KBM-7 (cell line): ENCODE measurements at regions not wholly inside any gene's neighbourhood (a gene's known extent, or its start where the extent isn't known, plus 50 kb on each side); places are given as distances from the start of the nearest gene placed in this dataset.

Experiments used
- DNase-seq: peaks from one replicate; pipeline ENCODE4 v3.0.0-alpha.2; 2015
- in situ Hi-C: fragments of 300-500 bp; cut with MboI; formaldehyde crosslinking; loops from 2 replicates; pipeline ENCODE4 v1.14.3; 2020; ENCODE audit warnings: low sequenced_read_pairs, low pct_unique_long_range_greater_than_20kb, mixed read lengths

- in situ Hi-C loops: no loop called here
- no peak for DNase-seq
Observed at GRCh38 chr4:54818481-54818880, 160.7 kb downstream of the KIT start.

DNA sequence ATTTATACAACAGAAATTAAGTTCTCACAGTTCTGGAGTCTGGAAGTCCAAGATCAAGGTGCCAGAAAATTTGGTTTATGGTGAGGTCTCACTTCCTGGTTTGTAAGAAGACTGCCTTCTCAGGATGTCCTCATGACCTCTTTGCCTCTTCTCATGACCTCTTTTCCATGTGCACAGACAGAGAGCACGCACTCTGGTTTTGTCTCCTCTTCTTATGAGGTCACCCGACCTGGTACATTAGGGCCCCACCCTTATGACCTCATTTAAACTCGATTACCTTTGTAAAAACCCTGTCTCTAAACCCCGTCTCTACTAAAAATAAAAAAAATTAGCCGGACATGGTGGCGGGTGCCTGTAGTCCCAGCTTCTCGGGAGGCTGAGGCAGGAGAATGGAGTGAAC lies 155.9 kb downstream of the KIT start:
- no peak for DNase-seq
- in situ Hi-C loops: no loop called here

- in situ Hi-C loops: no loop called here
- no peak for DNase-seq
Observed at GRCh38 chr4:54806351-54806750, 148.6 kb downstream of the KIT start.

- DNase-seq: no peak
- in situ Hi-C loops: no loop called here
Observed at GRCh38 chr4:54802336-54802735, 144.6 kb downstream of the KIT start.

DNA sequence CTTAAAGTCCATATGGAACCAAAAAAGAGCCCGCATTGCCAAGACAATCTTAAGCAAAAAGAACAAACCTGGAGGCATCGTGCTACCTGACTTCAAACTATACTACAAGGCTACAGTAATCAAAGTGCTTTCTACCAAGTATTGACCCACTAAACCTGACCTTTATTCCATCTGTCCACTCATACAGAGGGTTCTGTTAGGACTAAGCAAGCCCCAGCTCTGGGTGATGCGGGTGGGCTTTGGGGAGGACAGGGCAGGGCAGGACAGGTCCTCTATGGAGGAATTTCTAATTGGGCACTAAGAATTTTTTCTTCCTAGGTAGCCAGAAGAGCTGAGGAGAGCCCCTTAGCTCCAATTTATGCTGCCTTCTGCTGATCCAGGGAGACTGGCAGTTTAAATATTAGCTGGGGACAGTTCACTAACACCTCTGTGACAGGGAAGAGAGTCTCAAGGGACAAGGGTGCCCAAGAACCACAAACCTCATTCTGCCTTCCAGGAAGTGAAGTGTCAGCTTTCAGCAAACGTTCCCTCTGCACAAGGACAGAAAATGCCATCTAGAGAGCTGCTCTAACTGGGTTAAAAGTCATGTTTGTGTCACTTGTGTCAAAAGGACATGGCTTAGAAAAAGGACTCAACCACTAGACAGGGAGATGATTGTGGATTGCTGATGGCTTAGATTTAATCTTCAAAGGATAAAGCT lies 143.2 kb downstream of the KIT start:
- DNase-seq: peak; percentile 74
- in situ Hi-C loops: no loop called here

GRCh38 chr4:54794579-54794978 lies 136.8 kb downstream of the KIT start:
- in situ Hi-C loops: no loop called here
- no peak for DNase-seq

GRCh38 chr4:54793856-54794422 lies 136.2 kb downstream of the KIT start:
- in situ Hi-C loops: no loop called here
- DNase-seq: no peak
